ENCODE measurements at regions not wholly inside any gene's neighbourhood (a gene's known extent, or its start where the extent isn't known, plus 50 kb on each side); places are given as distances from the start of the nearest gene placed in this dataset.

DNA sequence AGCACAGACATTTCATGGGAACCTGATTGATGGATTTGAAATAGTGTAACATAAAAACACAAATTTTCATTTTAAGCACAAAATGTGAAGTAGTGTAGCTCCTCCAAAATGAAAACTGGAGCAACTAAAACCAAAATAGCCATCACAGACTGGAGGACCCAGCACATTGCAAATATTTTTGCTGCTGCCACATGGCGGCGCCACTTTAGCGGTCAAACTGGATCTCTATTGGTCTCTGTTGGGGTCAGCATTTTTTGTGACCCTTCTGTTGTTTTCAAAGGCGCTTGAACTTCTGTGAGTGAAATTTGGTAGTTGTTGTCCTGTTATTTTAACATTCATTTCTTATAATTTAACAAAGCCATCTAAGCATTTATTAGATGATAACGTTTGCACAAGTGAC, 259.9 kb downstream of the IL20RB start:
- TF ChIP-seq, protein P1, sequence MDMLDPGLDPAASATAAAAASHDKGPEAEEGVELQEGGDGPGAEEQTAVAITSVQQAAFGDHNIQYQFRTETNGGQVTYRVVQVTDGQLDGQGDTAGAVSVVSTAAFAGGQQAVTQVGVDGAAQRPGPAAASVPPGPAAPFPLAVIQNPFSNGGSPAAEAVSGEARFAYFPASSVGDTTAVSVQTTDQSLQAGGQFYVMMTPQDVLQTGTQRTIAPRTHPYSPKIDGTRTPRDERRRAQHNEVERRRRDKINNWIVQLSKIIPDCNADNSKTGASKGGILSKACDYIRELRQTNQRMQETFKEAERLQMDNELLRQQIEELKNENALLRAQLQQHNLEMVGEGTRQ (IDR thresholded peaks at IDR 0.05; ENCODE audit: low read depth, low read length) = no peak
- TF ChIP-seq POLR2A (IDR thresholded peaks at IDR 0.05; ENCODE audit: low read depth, low read length) = no peak
- no peak for TF ChIP-seq MXI1 (IDR thresholded peaks at IDR 0.05; ENCODE audit: borderline replicate concordance, low read depth, low read length)
- TF ChIP-seq, protein P2, sequence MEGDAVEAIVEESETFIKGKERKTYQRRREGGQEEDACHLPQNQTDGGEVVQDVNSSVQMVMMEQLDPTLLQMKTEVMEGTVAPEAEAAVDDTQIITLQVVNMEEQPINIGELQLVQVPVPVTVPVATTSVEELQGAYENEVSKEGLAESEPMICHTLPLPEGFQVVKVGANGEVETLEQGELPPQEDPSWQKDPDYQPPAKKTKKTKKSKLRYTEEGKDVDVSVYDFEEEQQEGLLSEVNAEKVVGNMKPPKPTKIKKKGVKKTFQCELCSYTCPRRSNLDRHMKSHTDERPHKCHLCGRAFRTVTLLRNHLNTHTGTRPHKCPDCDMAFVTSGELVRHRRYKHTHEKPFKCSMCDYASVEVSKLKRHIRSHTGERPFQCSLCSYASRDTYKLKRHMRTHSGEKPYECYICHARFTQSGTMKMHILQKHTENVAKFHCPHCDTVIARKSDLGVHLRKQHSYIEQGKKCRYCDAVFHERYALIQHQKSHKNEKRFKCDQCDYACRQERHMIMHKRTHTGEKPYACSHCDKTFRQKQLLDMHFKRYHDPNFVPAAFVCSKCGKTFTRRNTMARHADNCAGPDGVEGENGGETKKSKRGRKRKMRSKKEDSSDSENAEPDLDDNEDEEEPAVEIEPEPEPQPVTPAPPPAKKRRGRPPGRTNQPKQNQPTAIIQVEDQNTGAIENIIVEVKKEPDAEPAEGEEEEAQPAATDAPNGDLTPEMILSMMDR (conservative IDR thresholded peaks at IDR 0.05; ENCODE audit: low read depth, low read length) = no peak
- TF ChIP-seq RAD21 (IDR thresholded peaks at IDR 0.05; ENCODE audit: low read length) = no peak
- no peak for TF ChIP-seq MAZ (IDR thresholded peaks at IDR 0.05; ENCODE audit: borderline replicate concordance, low read depth, low read length)
- no peak for TF ChIP-seq NFE2L2 (IDR thresholded peaks at IDR 0.05; ENCODE audit: low read depth, low read length)
- no peak for TF ChIP-seq MAFK (IDR thresholded peaks at IDR 0.05; ENCODE audit: low read depth, low read length)
- TF ChIP-seq SMC3 (IDR thresholded peaks at IDR 0.05; ENCODE audit: low read depth, low read length) = no peak
- no peak for TF ChIP-seq RCOR1 (IDR thresholded peaks at IDR 0.05; ENCODE audit: insufficient replicate concordance, low read length)
- TF ChIP-seq FOS (IDR thresholded peaks at IDR 0.05; ENCODE audit: low read depth, low read length) = no peak
- TF ChIP-seq RFX5 (IDR thresholded peaks at IDR 0.05; ENCODE audit: low read depth, low read length) = no peak
